A549 (cell line): ENCODE measurements at regions not wholly inside any gene's neighbourhood (a gene's known extent, or its start where the extent isn't known, plus 50 kb on each side); places are given as distances from the start of the nearest gene placed in this dataset.
"Not testable (repeated sequence)": the region's sequence is repeated elsewhere in the genome, so short reads cannot be mapped to it uniquely, and the experiment has no call there.

ENCODE experiments used
- ATAC-seq, 2 experiments: fragments of 200-7000 bp in 1 of 2; fragments of >200 bp in 1 of 2; cut with Nextera tagmentation in 1 of 2; cut with Tn5 transposase in 1 of 2; 3 replicates each; pipeline versions ENCODE4 v1.8.0 to v1.9.1; 2018 to 2020; ENCODE audit warnings: mild to moderate bottlenecking in 1 of 2, moderate library complexity in 1 of 2
- CTCF ChIA-PET: fragments of 300-600 bp; sonication (Branson Sonifier 250); formaldehyde crosslinking; extraction: SDS; loops from one replicate; lab custom pipeline; 2021; ENCODE audit warnings: antibody characterized with exemption, inconsistent platforms; lab: Yijun Ruan, JAX
- POLR2A ChIA-PET: fragments of 350-600 bp; formaldehyde crosslinking; extraction: SDS; loops from one replicate; lab custom pipeline; 2021; ENCODE audit warnings: antibody characterized with exemption, inconsistent platforms; lab: Yijun Ruan, JAX
- DNase-seq, 2 experiments: peaks; one replicate each; pipeline versions ENCODE4 v3.0.0 to v3.0.0-alpha.2; 2011 to 2016; ENCODE audit warnings: low read depth in 1 of 2, low spot score in 1 of 2
- FAIRE-seq: peaks from 2 replicates; lab custom pipeline; 2011; peaks lifted over from hg19 to GRCh38; lab: Jason Lieb, UNC
- H3K27ac ChIP-seq, 2 experiments: fragments of >200 bp; sonication (Bioruptor Twin); formaldehyde crosslinking; 3 replicates each; pipeline ENCODE4 v1.5.1; 2016 to 2017
- H3K4me1 ChIP-seq: fragments of >200 bp; sonication (Bioruptor Twin); formaldehyde crosslinking; 3 replicates; pipeline ENCODE4 v1.6.1; 2016
- H3K4me2 ChIP-seq: fragments of >200 bp; sonication (Bioruptor Twin); formaldehyde crosslinking; 3 replicates; pipeline ENCODE4 v1.6.1; 2016
- H3K4me3 ChIP-seq: fragments of >200 bp; sonication (Bioruptor Twin); formaldehyde crosslinking; 3 replicates; pipeline ENCODE4 v1.5.1; 2016
- H3K9me3 ChIP-seq: fragments of >200 bp; sonication (Bioruptor Twin); formaldehyde crosslinking; 3 replicates; pipeline ENCODE4 v1.6.1; 2016
- WGBS: methylation state at CpG from one replicate; pipeline ENCODE4 v1.1.6; 2017; ENCODE audit errors: missing lambda C conversion rate; 5-methylcytosine and 5-hydroxymethylcytosine counted together

- POLR2A ChIA-PET, H3K9me3 ChIP-seq, DNase-seq, CTCF ChIA-PET, H3K4me3 ChIP-seq, H3K4me1 ChIP-seq, H3K27ac ChIP-seq, FAIRE-seq, H3K4me2 ChIP-seq: not testable (repeated sequence)
- peak; percentile 72 to 87; a peak in 5 of 6 replicates for ATAC-seq
- WGBS = 72% methylated on average over 10 of the region's 15 CpGs
Measured at GRCh38 chr1:85520826-85521820, 56.2 kb upstream of the DDAH1 start.

GRCh38 chr1:85522458-85522857, 57.5 kb upstream of the DDAH1 start:
- POLR2A ChIA-PET, DNase-seq, H3K4me2 ChIP-seq, CTCF ChIA-PET, H3K4me3 ChIP-seq, H3K27ac ChIP-seq, H3K9me3 ChIP-seq, H3K4me1 ChIP-seq, FAIRE-seq, ATAC-seq: not testable (repeated sequence)

DNA sequence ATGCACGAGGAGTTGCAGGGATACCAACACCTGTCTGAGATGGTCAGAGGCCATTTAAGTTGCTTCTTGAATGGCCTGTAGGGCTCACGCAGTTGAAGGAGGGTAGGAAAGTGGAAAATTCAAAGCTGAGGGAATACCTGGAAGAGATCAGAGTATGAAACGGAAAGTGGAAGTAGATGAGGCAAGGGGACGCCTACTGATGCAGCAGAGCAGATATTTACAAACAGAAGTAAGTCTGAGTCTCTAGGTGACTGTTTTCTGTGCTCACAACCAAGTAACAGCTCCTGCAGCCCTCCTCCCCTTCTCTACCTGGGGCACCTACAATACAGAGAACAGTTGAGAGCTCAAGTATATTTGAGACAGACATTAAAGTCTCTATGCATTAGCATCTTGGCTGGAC, 57.5 kb upstream of the CCN1 start:
- POLR2A ChIA-PET, CTCF ChIA-PET, H3K27ac ChIP-seq, H3K4me1 ChIP-seq, H3K4me3 ChIP-seq, FAIRE-seq, ATAC-seq, H3K9me3 ChIP-seq, DNase-seq, H3K4me2 ChIP-seq: not testable (repeated sequence)
- WGBS = 91% methylated on average over 4 of the region's 4 CpGs

DNA sequence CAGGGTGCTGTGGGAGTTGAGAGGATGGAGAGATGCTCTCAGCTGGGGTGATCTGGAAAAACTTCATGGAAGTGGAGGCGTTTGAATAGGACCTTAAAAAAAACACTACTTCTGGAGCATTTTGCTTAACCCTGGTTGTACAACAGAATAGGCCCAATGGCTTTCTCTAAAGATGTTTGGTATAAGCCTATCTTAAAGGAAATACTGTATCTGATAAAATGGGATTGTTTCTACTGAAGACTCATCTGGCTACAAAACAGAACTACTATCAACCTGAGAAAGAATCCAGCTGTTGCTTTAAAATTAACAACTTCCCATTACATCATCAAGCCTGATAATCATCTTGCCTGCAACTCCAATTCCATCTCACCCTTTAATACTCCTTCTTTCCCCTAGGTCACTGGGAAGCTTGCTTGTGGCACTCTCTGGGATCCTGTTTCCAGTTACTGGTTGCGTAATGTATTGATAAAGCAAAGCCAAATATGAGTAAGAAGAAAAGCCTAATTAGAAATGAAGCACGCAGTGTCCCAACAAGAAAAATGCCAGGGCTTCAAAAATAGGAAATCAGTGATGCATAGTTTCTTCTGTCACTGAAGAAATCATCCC, 56.2 kb upstream of the CCN1 start:
- H3K4me2 ChIP-seq, ATAC-seq, H3K27ac ChIP-seq, CTCF ChIA-PET, H3K9me3 ChIP-seq, H3K4me3 ChIP-seq, POLR2A ChIA-PET, DNase-seq, H3K4me1 ChIP-seq, FAIRE-seq: not testable (repeated sequence)
- WGBS = 100% methylated on average over 1 of the region's 3 CpGs

GRCh38 chr1:85525591-85525991, 55.0 kb upstream of the CCN1 start:
- peak in 1 of 2 experiments; percentile 43; a peak in 3 of 6 replicates for ATAC-seq
- H3K4me1 ChIP-seq, CTCF ChIA-PET, H3K4me3 ChIP-seq, H3K4me2 ChIP-seq, H3K27ac ChIP-seq, POLR2A ChIA-PET, DNase-seq, FAIRE-seq, H3K9me3 ChIP-seq: not testable (repeated sequence)
- 78% methylated on average over 2 of the region's 3 CpGs for WGBS

GRCh38 chr1:85526216-85526615, 54.3 kb upstream of the CCN1 start:
- peak in 1 of 2 experiments; percentile 36; a peak in 3 of 6 replicates for ATAC-seq
- POLR2A ChIA-PET, DNase-seq, H3K27ac ChIP-seq, H3K4me1 ChIP-seq, H3K4me3 ChIP-seq, CTCF ChIA-PET, H3K4me2 ChIP-seq, H3K9me3 ChIP-seq, FAIRE-seq: not testable (repeated sequence)
- 94% methylated on average over 3 of the region's 3 CpGs for WGBS

DNA sequence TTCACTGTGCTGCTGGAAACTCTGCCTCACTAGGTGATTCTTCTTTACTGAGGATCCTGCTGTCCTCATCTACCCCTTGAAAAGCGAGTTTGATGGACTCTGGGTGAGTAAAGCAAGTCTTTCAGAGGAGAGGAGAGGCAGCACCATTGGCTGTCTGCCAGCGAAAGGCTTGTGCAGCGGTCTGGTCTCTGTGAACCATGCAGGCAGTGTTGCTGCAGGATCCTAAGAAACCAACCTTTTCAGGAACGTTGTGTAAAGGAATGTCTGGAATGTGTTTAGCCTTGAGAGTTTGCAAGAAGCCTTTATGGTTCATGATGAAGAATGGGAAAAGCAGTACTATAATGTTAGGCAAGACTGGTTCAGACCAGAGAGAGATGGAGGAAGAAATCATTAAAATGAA, 53.4 kb upstream of the CCN1 start:
- H3K9me3 ChIP-seq, FAIRE-seq, H3K4me3 ChIP-seq, CTCF ChIA-PET, POLR2A ChIA-PET, H3K4me1 ChIP-seq: not testable (repeated sequence)
- ATAC-seq = peak; percentile 75 to 86
- WGBS = 24% methylated on average over 4 of the region's 4 CpGs
- H3K4me2 ChIP-seq = peak overlapping the region; percentile 57
- DNase-seq = peak in 1 of 2 experiments; percentile 44
- H3K27ac ChIP-seq = peak overlapping the region in 1 of 2 experiments; percentile 54; a peak in 1 of 6 replicates
